Spleen (tissue), 11 donors: ENCODE measurements at regions not wholly inside any gene's neighbourhood (a gene's known extent, or its start where the extent isn't known, plus 50 kb on each side); places are given as distances from the start of the nearest gene placed in this dataset.

ENCODE experiments used
- DNase-seq: peaks from one replicate; pipeline ENCODE4 v3.0.0-alpha.2; 2020
- H3K27ac ChIP-seq, 8 donors: fragments of 200-600 bp; sonication (generic) in 7 of 8; 1 replicate in 4 of 8; 2 replicates in 4 of 8; pipeline versions ENCODE4 v1.5.0 to v1.8.0; 2016 to 2021; ENCODE audit warnings: inconsistent platforms in 4 of 8, mild to moderate bottlenecking in 4 of 8, moderate library complexity in 1 of 8
- H3K27me3 ChIP-seq, 7 donors: fragments of 200-600 bp; sonication (generic) in 6 of 7; replicated peaks in 1 of 7; 1 replicate in 4 of 7; 2 replicates in 3 of 7; pipeline versions ENCODE4 v1.5.0 to v1.8.0; 2016 to 2021; ENCODE audit warnings: inconsistent platforms in 3 of 7, mild to moderate bottlenecking in 1 of 7
- H3K36me3 ChIP-seq, 6 donors: fragments of 200-600 bp; sonication (generic) in 5 of 6; 1 replicate in 4 of 6; 2 replicates in 2 of 6; pipeline versions ENCODE4 v1.5.0 to v1.8.0; 2016 to 2021; ENCODE audit warnings: inconsistent platforms in 2 of 6
- H3K4me1 ChIP-seq, 6 donors: fragments of 200-600 bp; sonication (generic) in 5 of 6; 1 replicate in 3 of 6; 2 replicates in 3 of 6; pipeline versions ENCODE4 v1.5.0 to v1.8.0; 2016 to 2021; ENCODE audit warnings: inconsistent platforms in 3 of 6
- H3K4me3 ChIP-seq, 8 donors: fragments of 200-600 bp; sonication (generic) in 7 of 8; 1 replicate in 4 of 8; 2 replicates in 4 of 8; pipeline versions ENCODE4 v1.5.0 to v1.8.0; 2016 to 2021; ENCODE audit warnings: inconsistent platforms in 4 of 8, mild to moderate bottlenecking in 4 of 8, moderate library complexity in 2 of 8
- H3K9me3 ChIP-seq, 8 donors: fragments of 200-600 bp; sonication (generic) in 7 of 8; 1 replicate in 4 of 8; 2 replicates in 4 of 8; pipeline versions ENCODE4 v1.5.0 to v1.8.0; 2016 to 2021; ENCODE audit warnings: inconsistent platforms in 4 of 8
- CTCF ChIP-seq, 11 experiments: fragments of 200-600 bp in 7 of 11; fragments of 450-650 bp in 4 of 11; sonication (generic) in 4 of 11; IDR thresholded peaks in 8 of 11; conservative IDR thresholded peaks in 3 of 11; 1 replicate in 7 of 11; 2 replicates in 4 of 11; pipeline versions ENCODE4 v1.4.0 to v1.8.0; 2016 to 2021; ENCODE audit warnings: antibody characterized with exemption in 11 of 11, inconsistent platforms in 4 of 11, mild to moderate bottlenecking in 1 of 11
- POLR2A ChIP-seq, 3 donors: fragments of 450-650 bp; IDR thresholded peaks; one replicate each; pipeline ENCODE4 v1.5.1; 2017; ENCODE audit warnings: antibody characterized with exemption in 3 of 3, mild to moderate bottlenecking in 1 of 3
- POLR2AphosphoS5 ChIP-seq, 3 donors: sonication (generic); formaldehyde crosslinking; IDR thresholded peaks; one replicate each; pipeline ENCODE4 v1.5.1; 2017; ENCODE audit warnings: antibody characterized with exemption in 3 of 3
- WGBS, 5 donors: extraction: QIAGEN DNeasy Blood & Tissue Kit in 3 of 5; methylation state at CpG; one replicate each; pipeline versions ENCODE4 v1.1.5 to v1.1.7; 2013 to 2018; 5-methylcytosine and 5-hydroxymethylcytosine counted together
- intact Hi-C: fragments of 100-400 bp; cut with DNase I; formaldehyde crosslinking; loops from one replicate; pipeline ENCODE4 v1.15.0; 2023; ENCODE audit warnings: low total_unique reads
- donor health status: healthy with polysubstance abuse.
- donor health status: DM: no; HTN: no; CAD: no; lungs with moderate emphysema.
- donor health status: DM: no; HTN: no; CAD: no.
- donor health status: Bipolar disorder and iron deficiency.
- donor health status: healthy.
- donor health status: DM: no; HTN: no; CAD: no.
- donor health status: DM: yes; HTN: yes; CAD: no.

- 74 to 92% (median 79%) methylated on average over 3 of the region's 3 CpGs for WGBS, 5 donors
- intact Hi-C loops, result no loop called here
- Histone ChIP-seq H3K27ac (no peak overlapping the region), H3K4me1 (peaks cover 0 to 23% (median 7%) of the 10 kb centered on the region in 6 donors), H3K36me3 (no peaks in the 10 kb centered on the region), H3K9me3 (peaks cover 0 to 8% (median 0%) of the 10 kb centered on the region in 8 donors), H3K27me3 (no peaks in the 10 kb centered on the region), H3K4me3 (no peak overlapping the region)
- TF ChIP-seq POLR2AphosphoS5 (IDR thresholded peaks at IDR 0.05) (no peak), CTCF (IDR thresholded peaks at IDR 0.05 in 8 of 11, conservative IDR thresholded peaks at IDR 0.05 in 3 of 11) (no peak), POLR2A (IDR thresholded peaks at IDR 0.05) (no peak)
- DNase-seq, result no peak
Observed at GRCh38 chr15:31208817-31209216, 107.3 kb upstream of the TRPM1 start.

DNA sequence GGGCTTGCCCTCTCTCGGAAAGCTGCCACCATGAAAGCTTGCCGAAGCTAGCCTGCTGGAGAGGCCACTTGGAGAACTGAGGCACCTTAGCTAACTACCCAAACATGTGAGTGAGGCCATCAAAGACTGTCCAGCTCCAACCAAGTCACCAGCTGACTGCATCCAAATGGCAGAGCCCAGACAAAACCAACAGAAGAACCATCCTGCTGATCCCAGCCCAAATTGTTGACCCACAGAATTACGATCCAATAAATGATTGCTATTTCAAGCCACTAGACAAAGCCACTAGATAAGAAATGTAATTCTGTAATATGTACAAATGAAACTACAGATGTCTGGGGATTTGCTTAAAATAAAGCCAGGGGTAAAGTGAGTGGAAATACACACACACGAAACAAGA is 109.8 kb upstream of the TRPM1 start:
- DNase-seq, result no peak
- 96 to 99% (median 99%) methylated on average over 4 of the region's 4 CpGs for WGBS, 5 donors
- peaks cover 0 to 45% (median 28%) of the 10 kb centered on the region in 6 donors for H3K4me1 ChIP-seq
- H3K36me3 ChIP-seq, result no peaks in the 10 kb centered on the region
- peaks cover 0 to 8% (median 0%) of the 10 kb centered on the region in 8 donors for H3K9me3 ChIP-seq
- H3K4me3 ChIP-seq, result no peak overlapping the region
- H3K27ac ChIP-seq, result no peak overlapping the region
- intact Hi-C loops, result loop anchor here (5.0 to 10.0 kb wide), 2 partner anchors 113 to 281 kb away; partner anchors contain the start of gene KLF13
- no peaks in the 10 kb centered on the region for H3K27me3 ChIP-seq
- TF ChIP-seq POLR2A (IDR thresholded peaks at IDR 0.05) (no peak), CTCF (IDR thresholded peaks at IDR 0.05 in 8 of 11, conservative IDR thresholded peaks at IDR 0.05 in 3 of 11) (no peak)

- Histone ChIP-seq H3K9me3 (peaks cover 0 to 8% (median 0%) of the 10 kb centered on the region in 8 donors), H3K36me3 (no peaks in the 10 kb centered on the region), H3K4me1 (peaks cover 0 to 57% (median 38%) of the 10 kb centered on the region in 6 donors), H3K4me3 (no peak overlapping the region), H3K27me3 (no peaks in the 10 kb centered on the region), H3K27ac (peak overlapping the region in 5 of 8 donors; percentile 3 to 62 (median 34))
- TF ChIP-seq POLR2A (IDR thresholded peaks at IDR 0.05) (no peak), POLR2AphosphoS5 (IDR thresholded peaks at IDR 0.05) (no peak), CTCF (IDR thresholded peaks at IDR 0.05 in 8 of 11, conservative IDR thresholded peaks at IDR 0.05 in 3 of 11) (no peak)
- intact Hi-C loops, result loop anchor here (5.0 to 10.0 kb wide), 2 partner anchors 112 to 280 kb away; partner anchors contain the start of gene KLF13
- 67 to 83% (median 80%) methylated on average over 10 of the region's 10 CpGs for WGBS, 5 donors
- DNase-seq, result no peak
Observed at GRCh38 chr15:31212326-31213080, 111.0 kb upstream of the TRPM1 start.

DNA sequence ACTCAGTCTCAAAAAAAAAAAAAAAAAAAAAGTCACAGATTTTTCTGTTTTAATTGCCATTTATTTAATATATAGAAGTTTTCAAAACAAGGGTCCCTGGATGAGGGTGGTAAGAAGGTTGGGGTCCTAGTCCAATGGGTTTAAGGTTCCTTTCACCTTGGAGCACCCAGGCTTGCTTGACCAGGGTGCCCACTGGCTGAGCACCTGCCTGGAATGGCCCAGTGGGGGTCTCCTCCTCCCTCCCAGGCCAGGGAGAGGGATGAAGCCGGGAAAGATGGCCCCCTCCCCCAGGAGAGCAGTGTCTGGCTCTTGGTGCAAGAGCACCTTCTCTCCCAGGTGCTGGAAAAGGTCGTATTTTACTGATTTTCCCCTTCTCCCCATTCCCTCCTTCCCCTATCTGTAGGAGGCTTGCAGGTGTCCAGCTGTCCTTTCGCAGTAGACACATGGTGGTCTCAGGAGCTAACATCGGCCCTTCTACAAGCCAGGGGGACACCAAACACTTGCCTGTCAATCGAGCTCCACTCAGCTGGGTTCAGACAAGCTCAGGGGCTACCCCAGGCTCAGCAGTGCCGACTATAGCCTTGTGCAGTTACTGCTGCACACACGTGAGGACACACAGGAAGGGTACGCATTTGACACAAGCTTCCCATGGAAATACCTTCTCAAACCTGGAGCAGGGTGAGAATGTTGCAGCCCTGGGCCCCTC is 112.3 kb upstream of the KLF13 start:
- H3K36me3 ChIP-seq, result no peaks in the 10 kb centered on the region
- peak overlapping the region in 1 of 8 donors; percentile 82 for H3K4me3 ChIP-seq
- 67 to 86% (median 76%) methylated on average over 5 to 8 of the region's 8 CpGs for WGBS, 5 donors
- no peak for TF ChIP-seq CTCF (IDR thresholded peaks at IDR 0.05 in 8 of 11, conservative IDR thresholded peaks at IDR 0.05 in 3 of 11)
- no peak for TF ChIP-seq POLR2AphosphoS5 (IDR thresholded peaks at IDR 0.05)
- no peak for TF ChIP-seq POLR2A (IDR thresholded peaks at IDR 0.05)
- H3K27ac ChIP-seq, result peak overlapping the region in 7 of 8 donors; percentile 98 to 100 (median 99)
- peaks cover 0 to 74% (median 43%) of the 10 kb centered on the region in 6 donors for H3K4me1 ChIP-seq
- no peaks in the 10 kb centered on the region for H3K27me3 ChIP-seq
- H3K9me3 ChIP-seq, result peaks cover 0 to 8% (median 0%) of the 10 kb centered on the region in 8 donors
- intact Hi-C loops, result loop anchor here (5.0 to 10.0 kb wide), 2 partner anchors 110 to 278 kb away; partner anchors contain the start of gene KLF13
- DNase-seq, result no peak
